Cardiac fibroblast (primary cell): ENCODE measurements at regions not wholly inside any gene's neighbourhood (a gene's known extent, or its start where the extent isn't known, plus 50 kb on each side); places are given as distances from the start of the nearest gene placed in this dataset.

Experiments
- DNase-seq, 2 donors: peaks; one replicate each; pipeline versions ENCODE4 v3.0.0 to v3.0.0-alpha.2; 2010; ENCODE audit warnings: low read depth in 2 of 2
- H3K4me3 ChIP-seq, 2 donors: replicated peaks in 1 of 2; 1 replicate in 1 of 2; 2 replicates in 1 of 2; pipeline ENCODE4 v1.5.1; 2011; ENCODE audit warnings: low read depth in 2 of 2, low read length in 2 of 2, mild to moderate bottlenecking in 2 of 2, moderate library complexity in 1 of 2
- CTCF ChIP-seq: IDR thresholded peaks from one replicate; pipeline ENCODE4 v1.5.1; 2011; ENCODE audit warnings: low read depth, mild to moderate bottlenecking, low read length, inconsistent platforms

GRCh38 chr9:28293369-28294090 is 720.2 kb upstream of the C9orf72 start:
- TF ChIP-seq CTCF = no peak
- no peak overlapping the region for H3K4me3 ChIP-seq
- DNase-seq = no peak

GRCh38 chr9:28301281-28301680 is 728.0 kb upstream of the C9orf72 start:
- H3K4me3 ChIP-seq = no peak overlapping the region
- TF ChIP-seq CTCF = no peak
- DNase-seq = no peak

- no peak for TF ChIP-seq CTCF
- no peak for DNase-seq
- H3K4me3 ChIP-seq = no peak overlapping the region
Measured at GRCh38 chr9:28317745-28318144, 744.5 kb upstream of the C9orf72 start.

GRCh38 chr9:28318515-28318914 is 745.2 kb upstream of the C9orf72 start:
- TF ChIP-seq CTCF = no peak
- DNase-seq = no peak
- H3K4me3 ChIP-seq = no peak overlapping the region

GRCh38 chr9:28319981-28320380 is 746.7 kb upstream of the C9orf72 start:
- H3K4me3 ChIP-seq = no peak overlapping the region
- no peak for TF ChIP-seq CTCF
- no peak for DNase-seq

GRCh38 chr9:28320616-28321015 is 747.3 kb upstream of the C9orf72 start:
- DNase-seq = no peak
- no peak overlapping the region for H3K4me3 ChIP-seq
- no peak for TF ChIP-seq CTCF

- TF ChIP-seq CTCF = no peak
- no peak for DNase-seq
- H3K4me3 ChIP-seq = no peak overlapping the region
Measured at GRCh38 chr9:28329323-28329722, 756.0 kb upstream of the C9orf72 start.
